H9 (cell line): ENCODE measurements at regions not wholly inside any gene's neighbourhood (a gene's known extent, or its start where the extent isn't known, plus 50 kb on each side); places are given as distances from the start of the nearest gene placed in this dataset.

ENCODE experiments used
- DNase-seq: peaks from one replicate; pipeline ENCODE4 v3.0.0-alpha.2; 2017
- H2AFZ ChIP-seq: one replicate; pipeline ENCODE4 v1.6.1; 2013; ENCODE audit warnings: mild to moderate bottlenecking, low read length, control low read depth, moderate library complexity
- H2AK5ac ChIP-seq: 2 replicates; pipeline ENCODE4 v1.6.1; 2013; ENCODE audit warnings: low read length, control low read depth, mixed read lengths; ENCODE audit not compliant: insufficient read length
- H2BK120ac ChIP-seq: one replicate; pipeline ENCODE4 v1.6.1; 2013; ENCODE audit warnings: low read depth, mild to moderate bottlenecking, low read length, control low read depth, inconsistent platforms; ENCODE audit not compliant: poor library complexity, severe bottlenecking
- H2BK12ac ChIP-seq: 2 replicates; pipeline ENCODE4 v1.6.1; 2013; ENCODE audit warnings: low read length, control low read depth, mixed read lengths, low read depth; ENCODE audit not compliant: insufficient read length
- H2BK15ac ChIP-seq: 2 replicates; pipeline ENCODE4 v1.6.1; 2013; ENCODE audit warnings: low read depth, low read length, control low read depth
- H2BK20ac ChIP-seq: one replicate; pipeline ENCODE4 v1.6.1; 2013; ENCODE audit warnings: low read depth, mild to moderate bottlenecking, low read length, control low read depth, inconsistent platforms; ENCODE audit not compliant: poor library complexity, severe bottlenecking
- H2BK5ac ChIP-seq: 2 replicates; pipeline ENCODE4 v1.6.1; 2013; ENCODE audit warnings: low read length, control low read depth, mixed read lengths; ENCODE audit not compliant: insufficient read length
- H3K14ac ChIP-seq: 2 replicates; pipeline ENCODE4 v1.6.1; 2013; ENCODE audit warnings: low read length, control low read depth; ENCODE audit not compliant: insufficient read depth
- H3K18ac ChIP-seq: 2 replicates; pipeline ENCODE4 v1.6.1; 2013; ENCODE audit warnings: low read depth, mild to moderate bottlenecking, mixed read lengths, low read length, control low read depth; ENCODE audit not compliant: insufficient read length
- H3K23ac ChIP-seq: 2 replicates; pipeline ENCODE4 v1.6.1; 2013; ENCODE audit warnings: low read length, control low read depth, mixed read lengths, low read depth; ENCODE audit not compliant: insufficient read length
- H3K23me2 ChIP-seq: 2 replicates; pipeline ENCODE4 v1.6.1; 2013; ENCODE audit warnings: low read depth, mild to moderate bottlenecking, mixed read lengths, low read length, control low read depth; ENCODE audit not compliant: insufficient read length, poor library complexity, severe bottlenecking
- H3K27ac ChIP-seq: 2 replicates; pipeline ENCODE4 v1.5.1; 2013; ENCODE audit warnings: low read length, control low read depth, mixed read lengths, low read depth; ENCODE audit not compliant: insufficient read length
- H3K27me3 ChIP-seq: 2 replicates; pipeline ENCODE4 v1.6.1; 2013; ENCODE audit warnings: low read length, control low read depth, inconsistent platforms; ENCODE audit not compliant: insufficient read depth
- H3K4ac ChIP-seq: 2 replicates; pipeline ENCODE4 v1.6.1; 2013; ENCODE audit warnings: low read depth, mild to moderate bottlenecking, control low read depth, inconsistent platforms, low read length, moderate library complexity
- H3K4me1 ChIP-seq: 2 replicates; pipeline ENCODE4 v1.6.1; 2013; ENCODE audit warnings: low read length, control low read depth, inconsistent platforms; ENCODE audit not compliant: insufficient read depth
- H3K4me2 ChIP-seq: 2 replicates; pipeline ENCODE4 v1.6.1; 2013; ENCODE audit warnings: low read length, control low read depth, mixed read lengths; ENCODE audit not compliant: insufficient read length, insufficient read depth
- H3K56ac ChIP-seq: 2 replicates; pipeline ENCODE4 v1.6.1; 2013; ENCODE audit warnings: low read depth, mild to moderate bottlenecking, mixed read lengths, low read length, control low read depth; ENCODE audit not compliant: insufficient read length
- H3K79me1 ChIP-seq: 2 replicates; pipeline ENCODE4 v1.6.1; 2013; ENCODE audit warnings: low read depth, mild to moderate bottlenecking, moderate library complexity, low read length, control low read depth, inconsistent platforms; ENCODE audit not compliant: insufficient read depth, poor library complexity, severe bottlenecking
- H3K79me2 ChIP-seq: 2 replicates; pipeline ENCODE4 v1.6.1; 2013; ENCODE audit warnings: low read length, control low read depth, inconsistent platforms; ENCODE audit not compliant: insufficient read depth
- H3K9ac ChIP-seq: 2 replicates; pipeline ENCODE4 v1.6.1; 2013; ENCODE audit warnings: low read length, control low read depth, mixed read lengths; ENCODE audit not compliant: insufficient read length; ENCODE audit errors: extremely low read depth
- H3K9me3 ChIP-seq: one replicate; pipeline ENCODE4 v1.6.1; 2013; ENCODE audit warnings: low read depth, low read length, inconsistent platforms; ENCODE audit not compliant: control insufficient read depth
- H3T11ph ChIP-seq: one replicate; pipeline ENCODE4 v1.6.1; 2013; ENCODE audit warnings: mild to moderate bottlenecking, low read length, control low read depth, inconsistent platforms
- H4K20me1 ChIP-seq: one replicate; pipeline ENCODE4 v1.6.1; 2013; ENCODE audit not compliant: control insufficient read depth, insufficient read length, insufficient read depth
- H4K5ac ChIP-seq: 2 replicates; pipeline ENCODE4 v1.6.1; 2013; ENCODE audit warnings: low read depth, mild to moderate bottlenecking, mixed read lengths, low read length, control low read depth; ENCODE audit not compliant: insufficient read length
- H4K8ac ChIP-seq: replicated peaks from 2 replicates; pipeline ENCODE4 v1.6.1; 2013; ENCODE audit warnings: low read length, control low read depth, mixed read lengths, low read depth; ENCODE audit not compliant: insufficient read length
- H4K91ac ChIP-seq: 2 replicates; pipeline ENCODE4 v1.6.1; 2013; ENCODE audit warnings: low read depth, mild to moderate bottlenecking, moderate library complexity, mixed read lengths, low read length, control low read depth; ENCODE audit not compliant: insufficient read length
- H3K27ac Mint-ChIP-seq, 3 experiments: 2 replicates in 2 of 3; 3 replicates in 1 of 3; pipeline ENCODE4 v1.8.0; 2020 to 2021; ENCODE audit warnings: mixed read lengths in 3 of 3, mild to moderate bottlenecking in 1 of 3, moderate library complexity in 1 of 3
- H3K27me3 Mint-ChIP-seq: 2 replicates; pipeline ENCODE4 v1.8.0; 2021; ENCODE audit warnings: low read depth, mild to moderate bottlenecking, moderate library complexity, mixed read lengths
- H3K36me3 Mint-ChIP-seq, 3 experiments: 2 replicates in 2 of 3; 3 replicates in 1 of 3; pipeline ENCODE4 v1.8.0; 2020 to 2021; ENCODE audit warnings: low read depth in 3 of 3, mixed read lengths in 3 of 3; ENCODE audit not compliant: insufficient read depth in 1 of 3
- H3K4me1 Mint-ChIP-seq, 2 experiments: 2 replicates each; pipeline ENCODE4 v1.8.0; 2020; ENCODE audit warnings: mixed read lengths in 2 of 2
- H3K4me3 Mint-ChIP-seq, 2 experiments: 2 replicates in 1 of 2; 3 replicates in 1 of 2; pipeline ENCODE4 v1.8.0; 2020 to 2021; ENCODE audit warnings: mild to moderate bottlenecking in 2 of 2, mixed read lengths in 2 of 2, moderate library complexity in 1 of 2
- H3K9me3 Mint-ChIP-seq, 2 experiments: 2 replicates in 1 of 2; 3 replicates in 1 of 2; pipeline ENCODE4 v1.8.0; 2020; ENCODE audit warnings: mild to moderate bottlenecking in 2 of 2, mixed read lengths in 2 of 2, moderate library complexity in 1 of 2
- CTCF ChIP-seq: fragments of 200-600 bp; sonication (generic); conservative IDR thresholded peaks from 3 replicates; pipeline ENCODE4 v1.8.0; 2021; ENCODE audit warnings: antibody characterized with exemption, mild to moderate bottlenecking
- WGBS: extraction: QIAGEN DNeasy Blood & Tissue Kit; methylation state at CpG from one replicate; pipeline ENCODE4 v1.1.7; 2013; ENCODE audit warnings: missing lambda C conversion rate, low lambda C conversion rate, mixed read lengths; ENCODE audit not compliant: insufficient read length; ENCODE audit errors: extremely low coverage; 5-methylcytosine and 5-hydroxymethylcytosine counted together

DNA sequence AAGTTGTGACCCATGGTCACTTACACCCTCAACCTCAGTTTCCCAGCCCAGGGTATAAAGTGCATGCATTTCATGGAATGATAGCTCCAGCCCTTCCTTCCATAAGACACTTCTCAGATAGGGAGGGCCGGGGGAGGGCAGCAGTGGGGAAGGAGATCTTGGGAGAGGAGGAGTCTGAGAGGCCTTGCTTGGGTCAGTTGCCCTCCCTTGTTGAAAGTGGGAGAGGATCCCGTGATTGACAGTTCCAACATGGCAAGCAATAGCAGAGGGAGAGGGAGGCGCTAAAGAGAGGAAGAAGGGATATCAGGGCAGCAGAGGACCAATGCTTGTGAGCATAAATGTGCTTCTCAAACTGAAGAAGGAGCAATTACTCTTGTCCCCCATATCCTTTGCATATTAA, 244.4 kb downstream of the CHRM3 start:
- H3K79me1 ChIP-seq: peaks cover 3% of the 10 kb centered on the region
- no CpG with 5 or more reads among the region's 3 CpGs for WGBS
- H2BK5ac ChIP-seq: no peak overlapping the region
- H3T11ph ChIP-seq: no peak overlapping the region
- Mint-ChIP-seq H3K9me3 (no peaks in the 10 kb centered on the region; a peak in 2 of 5 replicates), H3K4me3 (peak overlapping the region in 1 of 2 experiments; percentile 27; a peak in 2 of 5 replicates), H3K27ac (no peak overlapping the region; a peak in 1 of 7 replicates), H3K4me1 (peaks cover 30 to 34% of the 10 kb centered on the region in 2 experiments), H3K36me3 (peaks cover 2 to 9% (median 8%) of the 10 kb centered on the region in 3 experiments; a peak in 4 of 7 replicates), H3K27me3 (no peaks in the 10 kb centered on the region)
- no peak overlapping the region for H3K27ac ChIP-seq
- no peak overlapping the region for H4K91ac ChIP-seq
- H3K4ac ChIP-seq: no peak overlapping the region
- H3K27me3 ChIP-seq: no peaks in the 10 kb centered on the region
- no peak overlapping the region for H3K18ac ChIP-seq
- no peak overlapping the region for H3K14ac ChIP-seq
- no peaks in the 10 kb centered on the region; the same call in 1 of the 2 replicates for H3K4me1 ChIP-seq
- H4K20me1 ChIP-seq: no peaks in the 10 kb centered on the region
- no peak overlapping the region for H2BK15ac ChIP-seq
- H4K5ac ChIP-seq: no peak overlapping the region
- no peak for TF ChIP-seq CTCF
- no peak overlapping the region for H2BK12ac ChIP-seq
- DNase-seq: peak; percentile 66
- no peak overlapping the region for H3K9ac ChIP-seq
- no peak overlapping the region for H3K4me2 ChIP-seq
- no peak overlapping the region for H2BK120ac ChIP-seq
- no peak overlapping the region for H3K56ac ChIP-seq
- H3K23ac ChIP-seq: no peak overlapping the region
- H3K23me2 ChIP-seq: no peaks in the 10 kb centered on the region
- H3K9me3 ChIP-seq: no peaks in the 10 kb centered on the region
- H2AFZ ChIP-seq: no peak overlapping the region
- no peaks in the 10 kb centered on the region for H3K79me2 ChIP-seq
- no peak overlapping the region for H2BK20ac ChIP-seq
- no peak overlapping the region for H2AK5ac ChIP-seq
- no peak overlapping the region for H4K8ac ChIP-seq
